ENCODE measurements at regions not wholly inside any gene's neighbourhood (a gene's known extent, or its start where the extent isn't known, plus 50 kb on each side); places are given as distances from the start of the nearest gene placed in this dataset.
A peak's percentile ranks its signal among the peaks of the same experiment; 100 is the strongest.

DNA sequence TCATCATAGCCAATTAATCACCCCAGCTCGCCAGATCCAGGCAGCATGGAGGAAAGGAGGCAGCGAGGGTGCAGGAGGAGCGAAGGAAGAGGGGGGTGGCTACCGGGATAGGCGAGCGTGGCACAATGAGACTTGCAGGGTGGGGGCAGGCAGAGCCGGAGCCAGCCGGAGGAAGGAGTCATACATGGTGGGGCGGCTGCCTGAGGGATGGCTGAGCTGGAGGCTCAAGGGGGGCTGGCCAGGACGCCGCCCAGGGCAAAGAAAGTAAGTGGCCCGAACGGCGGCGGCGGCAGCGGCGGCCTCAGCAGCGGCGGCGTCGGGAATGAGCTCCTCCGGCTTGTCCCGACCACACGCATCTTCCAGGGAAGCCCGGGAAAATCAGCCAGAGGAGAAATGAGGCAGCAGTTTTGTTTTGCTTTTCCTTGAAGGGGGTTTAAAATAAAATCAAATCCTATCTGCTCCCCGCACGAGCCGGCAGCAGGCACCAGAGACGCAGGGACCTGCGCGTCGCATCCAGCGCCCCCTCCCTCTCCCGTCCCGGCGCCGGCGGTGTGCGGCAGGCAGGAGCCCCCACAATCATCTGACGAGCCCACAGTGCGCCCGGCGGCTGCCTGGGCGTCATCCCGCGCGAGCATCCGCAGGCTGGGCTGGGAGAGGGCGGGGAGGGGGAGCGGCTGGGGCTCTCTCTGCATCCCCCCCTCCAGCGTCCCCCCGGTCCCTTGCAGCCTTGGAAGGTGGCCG, 263.6 kb downstream of the CTTN start:
- no peak for DNase-seq

DNA sequence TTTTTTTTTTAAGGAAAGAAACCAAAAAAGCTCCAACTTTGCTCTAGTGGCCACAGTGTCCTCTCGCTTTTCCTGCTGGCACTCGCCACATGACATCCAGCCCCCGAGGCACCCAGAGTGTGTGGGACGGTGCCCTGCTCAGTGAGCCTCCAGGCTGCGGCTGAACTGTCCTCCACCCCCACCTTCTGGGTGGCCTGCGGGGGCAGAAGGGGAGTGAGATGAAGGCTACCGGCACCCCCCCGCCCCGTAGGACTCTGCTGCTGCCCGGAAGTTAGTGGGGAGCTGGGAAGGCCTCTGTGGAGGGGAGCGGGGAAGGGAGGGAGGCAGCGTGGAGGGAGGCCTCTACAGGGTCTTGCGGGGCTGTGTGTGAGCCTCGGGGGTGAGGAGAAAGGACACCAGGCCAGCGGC, 264.4 kb downstream of the CTTN start:
- DNase-seq, result no peak

- DNase-seq, result no peak
Observed at GRCh38 chr11:70663815-70664214, 265.5 kb downstream of the CTTN start.

GRCh38 chr11:70666311-70666710, 268.0 kb downstream of the CTTN start:
- no peak for DNase-seq

DNA sequence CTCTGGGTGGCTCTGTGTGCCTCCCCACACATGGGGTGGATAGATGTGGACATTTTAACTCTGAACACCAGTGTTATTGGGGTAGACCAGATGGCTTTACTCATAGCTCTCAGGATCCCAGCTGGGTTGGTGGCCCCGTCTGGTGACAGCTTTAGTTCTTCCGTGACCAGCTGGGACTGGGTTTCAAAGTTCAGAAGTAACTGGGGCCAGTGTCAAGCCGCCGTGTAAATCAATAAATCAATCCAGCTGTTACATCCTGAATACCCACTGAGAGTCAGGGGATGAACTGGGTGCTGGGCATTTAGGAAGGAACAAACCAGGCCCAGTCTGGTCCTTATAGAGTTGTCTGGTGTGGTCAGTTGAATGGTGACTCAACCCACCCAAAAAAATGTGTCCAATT, 269.4 kb downstream of the CTTN start:
- no peak for DNase-seq

- no peak for DNase-seq
Observed at GRCh38 chr11:70668204-70669202, 270.2 kb downstream of the CTTN start.

DNA sequence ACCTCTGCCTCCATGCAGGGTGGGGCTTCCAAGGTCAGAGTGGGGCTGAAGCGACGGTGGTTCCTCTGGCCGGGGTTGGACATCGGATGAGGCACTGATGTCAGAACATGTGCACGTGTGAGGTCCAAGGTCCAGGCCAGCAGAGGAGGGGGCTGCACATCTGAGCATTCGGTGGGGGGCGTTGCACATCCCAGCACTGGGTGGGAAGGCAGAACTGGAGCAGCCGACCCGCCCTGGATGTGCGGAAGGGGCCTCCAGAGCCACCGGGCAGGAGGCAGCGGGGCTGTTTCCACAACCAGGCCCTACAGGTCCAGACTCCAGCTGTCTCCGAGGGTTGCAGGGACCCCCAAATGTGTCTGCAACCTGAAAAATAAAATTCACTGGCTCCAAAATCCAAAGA, 271.0 kb downstream of the CTTN start:
- no peak for DNase-seq

- no peak for DNase-seq
Observed at GRCh38 chr11:70669871-70670675, 271.7 kb downstream of the CTTN start.

DNA sequence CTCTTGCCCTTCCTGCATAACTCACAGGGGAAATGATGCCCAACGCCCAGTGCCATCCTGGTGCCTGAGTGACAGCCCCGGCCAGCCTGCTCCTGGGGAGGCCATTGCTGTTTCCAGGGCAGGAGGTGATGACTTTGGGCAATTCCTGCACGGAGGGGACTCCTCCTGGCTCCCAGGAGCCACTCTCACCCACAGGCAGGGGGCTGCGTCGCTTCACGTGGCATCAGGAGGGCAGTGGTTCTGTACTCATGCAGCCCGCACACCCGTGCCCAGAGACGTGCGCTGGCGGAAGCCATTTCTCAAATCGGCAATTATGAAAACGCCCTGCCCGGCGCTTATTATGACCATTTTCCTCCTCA, 272.3 kb downstream of the CTTN start:
- DNase-seq, result no peak

- no peak for DNase-seq
Observed at GRCh38 chr11:70671083-70671482, 272.8 kb downstream of the CTTN start.

DNA sequence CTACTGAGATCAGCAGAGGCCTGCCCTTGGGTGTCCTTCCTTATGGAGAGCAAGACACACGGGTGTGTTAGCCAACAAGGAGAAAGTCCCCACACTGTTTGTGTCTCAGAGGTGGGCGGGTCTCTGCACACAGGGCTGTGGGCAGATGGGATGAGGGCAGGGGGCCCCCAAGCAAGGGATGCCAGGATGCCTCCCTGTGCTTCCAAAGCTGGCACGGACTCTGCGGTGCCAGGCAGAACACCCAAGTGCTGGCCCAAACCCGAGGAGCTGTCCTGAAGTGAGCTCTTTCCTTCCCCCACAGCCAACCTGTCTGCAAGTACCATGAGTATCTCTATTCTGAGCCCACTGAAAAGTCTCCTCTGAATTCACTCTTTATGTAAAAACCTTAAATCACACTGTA, 273.3 kb downstream of the CTTN start:
- DNase-seq, result no peak

DNA sequence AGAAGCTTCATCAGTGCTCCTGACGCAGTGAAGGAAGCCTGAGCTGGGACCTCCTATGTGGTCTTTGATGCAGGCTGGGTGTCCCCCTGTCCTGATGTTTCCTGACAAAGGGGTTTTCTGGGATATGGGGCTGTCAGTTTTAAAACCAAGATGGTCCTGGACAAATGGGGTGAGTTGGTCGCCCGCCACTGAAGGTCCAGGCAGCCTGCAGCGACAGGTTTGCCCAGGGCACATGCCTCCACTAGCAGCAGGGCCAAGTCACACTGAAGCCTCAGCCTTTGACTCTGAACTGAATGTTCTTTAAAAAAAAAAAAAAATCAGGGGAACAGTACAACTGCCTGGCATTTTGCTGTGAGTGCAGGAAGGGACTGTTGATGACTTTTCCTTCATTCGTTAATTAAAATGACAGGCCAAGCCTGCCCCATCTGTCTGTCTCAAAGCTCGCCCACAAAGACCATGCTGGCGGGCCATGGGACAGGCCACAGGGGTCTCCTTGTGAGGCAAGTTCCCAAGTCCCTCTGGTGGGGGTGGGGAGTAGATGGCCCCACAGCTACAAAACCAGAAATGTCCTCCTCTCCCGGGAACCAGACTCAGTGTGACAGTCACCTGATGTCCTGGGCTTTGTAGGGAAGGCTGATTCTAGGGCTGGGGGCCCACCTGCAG, 274.8 kb downstream of the CTTN start:
- no peak for DNase-seq

DNA sequence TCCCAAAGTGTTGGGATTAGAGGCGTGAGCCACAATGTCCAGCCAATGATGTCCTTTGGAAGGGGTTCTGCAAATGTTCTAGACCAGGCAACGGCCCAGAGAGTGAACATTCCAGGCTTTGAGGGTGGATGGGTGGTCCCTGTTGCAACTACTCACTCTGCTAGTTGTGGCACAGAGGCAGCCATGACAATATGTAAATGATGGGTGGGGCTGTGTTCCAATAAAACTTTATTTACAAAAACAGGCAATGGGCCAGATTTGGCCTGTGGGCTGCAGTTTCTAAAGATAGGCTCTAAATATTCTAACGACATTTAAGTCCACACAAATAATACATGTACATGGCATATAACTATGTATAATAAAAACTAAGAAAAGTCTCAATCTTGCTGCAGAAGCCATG, 276.3 kb downstream of the CTTN start:
- no peak for DNase-seq

DNA sequence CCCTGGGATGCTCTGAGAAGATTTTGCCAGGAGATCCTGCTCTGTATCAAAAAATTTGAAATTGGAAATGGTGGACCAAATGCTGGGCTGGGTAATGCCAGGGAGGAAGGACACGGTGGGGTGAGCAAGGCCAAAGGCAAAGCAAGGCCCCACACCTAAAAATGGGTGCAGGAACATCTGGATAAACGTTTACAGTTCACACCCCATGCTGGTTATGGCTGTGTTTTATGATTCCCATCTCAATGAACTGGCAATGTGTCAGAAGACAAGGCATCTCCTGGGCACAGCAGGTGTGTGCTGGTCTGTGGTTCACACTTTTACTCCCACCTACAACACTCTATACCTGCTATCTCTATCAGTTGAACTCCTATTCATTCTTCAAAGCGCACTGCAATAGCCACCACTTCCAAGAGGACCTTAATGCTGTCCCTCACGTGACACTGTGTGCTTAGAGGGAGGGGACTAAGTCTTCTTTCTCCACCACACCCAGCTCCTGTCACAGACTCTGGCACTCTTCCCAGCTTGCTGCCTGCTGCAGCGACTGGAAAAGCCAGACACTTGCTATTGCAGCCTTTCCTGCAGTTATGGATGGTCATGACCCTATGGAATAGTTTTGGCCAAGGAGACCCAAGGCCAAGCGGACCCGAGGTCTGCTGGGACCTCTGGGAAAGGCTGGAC, 277.5 kb downstream of the CTTN start:
- peak; percentile 26 for DNase-seq

DNA sequence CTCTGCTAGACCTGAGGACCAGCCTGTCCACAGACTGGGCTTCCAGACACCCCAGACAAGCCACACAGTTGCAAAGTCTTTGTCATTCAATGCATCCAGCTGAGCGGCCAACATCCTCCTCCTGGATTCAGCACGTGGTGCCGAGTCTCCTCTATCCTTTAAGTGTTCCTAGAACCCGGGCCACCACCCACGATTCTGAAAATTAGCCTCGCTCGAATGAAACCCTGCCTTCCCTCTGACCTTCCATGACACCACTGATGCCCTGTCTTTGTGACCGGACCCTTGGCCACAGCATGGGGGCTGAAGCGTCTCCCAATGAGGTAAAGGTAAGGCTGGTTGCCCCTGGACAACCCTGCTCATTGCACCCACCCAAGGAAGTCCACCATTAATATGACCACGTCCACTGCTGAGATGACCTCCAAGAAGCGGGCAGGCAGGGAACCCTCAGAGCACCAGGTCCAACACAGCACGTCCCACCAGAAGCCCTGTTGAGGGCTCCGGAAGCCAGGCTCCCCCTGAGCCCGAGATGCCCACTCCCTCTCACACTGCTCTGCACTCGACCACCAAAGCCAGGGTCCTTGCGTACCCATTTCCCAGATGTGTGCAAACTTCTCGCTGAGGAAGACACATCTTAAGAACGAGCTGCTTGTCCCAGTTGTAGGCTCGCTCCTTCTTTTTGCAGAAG, 279.0 kb downstream of the CTTN start:
- no peak for DNase-seq

- no peak for DNase-seq
Observed at GRCh38 chr11:70678931-70679900, 280.9 kb downstream of the CTTN start.

- DNase-seq, result no peak
Observed at GRCh38 chr11:70680781-70681281, 282.5 kb downstream of the CTTN start.

GRCh38 chr11:70682056-70682455, 283.7 kb downstream of the CTTN start:
- DNase-seq, result no peak

- no peak for DNase-seq
Observed at GRCh38 chr11:70682760-70683159, 284.4 kb downstream of the CTTN start.

DNA sequence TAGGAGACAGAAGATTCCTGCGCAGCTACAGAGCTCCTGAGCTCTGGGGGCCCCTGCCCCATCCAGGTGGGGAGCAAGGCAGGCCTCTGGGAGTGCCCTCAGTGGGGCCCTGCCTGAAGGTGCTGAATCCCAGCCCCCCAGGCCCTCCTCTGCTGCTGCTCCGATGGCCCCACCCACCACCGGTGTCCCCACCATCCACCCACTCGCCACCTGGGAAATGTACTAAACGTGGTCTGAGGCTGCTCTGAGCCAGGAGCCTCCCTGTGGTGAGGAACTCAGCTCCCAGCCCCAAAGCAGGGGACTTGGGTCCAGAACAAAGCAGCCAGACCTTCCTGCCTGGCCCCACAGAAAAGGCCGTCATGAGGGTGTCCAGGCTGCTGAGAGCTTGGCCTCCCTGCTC, 289.4 kb downstream of the CTTN start:
- no peak for DNase-seq
